Endothelial cell of umbilical vein (primary cell): ENCODE measurements at regions not wholly inside any gene's neighbourhood (a gene's known extent, or its start where the extent isn't known, plus 50 kb on each side); places are given as distances from the start of the nearest gene placed in this dataset.

ENCODE experiments used
- BruUV-seq: library from RNA; stranded (reverse); fragments of 400-500 nt; replicated peaks from 2 replicates; lab custom pipeline; 2021; lab: Mats Ljungman, UMichigan
- CTCF ChIA-PET: fragments of 300-600, 350-600 bp; sonication (Branson Sonifier 250); formaldehyde crosslinking; loops from one replicate; lab custom pipeline; 2021; ENCODE audit warnings: antibody characterized with exemption, inconsistent platforms; lab: Charles Lee
- POLR2A ChIA-PET: fragments of 300-600, 350-600 bp; sonication (Branson Sonifier 250); formaldehyde crosslinking; loops from one replicate; lab custom pipeline; 2021; ENCODE audit warnings: antibody characterized with exemption, inconsistent platforms; lab: Charles Lee
- DNase-seq: peaks from one replicate; pipeline ENCODE4 v3.0.0-alpha.2; 2011; ENCODE audit warnings: low read depth, low spot score
- FAIRE-seq: peaks from 2 replicates; lab custom pipeline; 2011; peaks lifted over from hg19 to GRCh38; lab: Jason Lieb, UNC
- H2AFZ ChIP-seq: 2 replicates; pipeline ENCODE4 v1.6.0; 2012; ENCODE audit warnings: low read depth, low read length, control low read depth, inconsistent platforms
- H3K27ac ChIP-seq: 2 replicates; pipeline ENCODE4 v1.5.1; 2011; ENCODE audit warnings: low read depth, mild to moderate bottlenecking, control low read depth, low read length, moderate library complexity; ENCODE audit not compliant: insufficient read depth
- H3K27me3 ChIP-seq, 2 experiments: 2 replicates each; pipeline versions ENCODE4 v1.6.0 to v1.6.1; 2011; ENCODE audit warnings: low read length in 2 of 2, mixed read lengths in 1 of 2; ENCODE audit not compliant: control insufficient read depth in 2 of 2, insufficient read depth in 2 of 2
- H3K36me3 ChIP-seq, 2 experiments: 2 replicates in 1 of 2; 3 replicates in 1 of 2; pipeline ENCODE4 v1.5.1; 2011; ENCODE audit warnings: low read length in 2 of 2, mild to moderate bottlenecking in 1 of 2, moderate library complexity in 1 of 2; ENCODE audit not compliant: control insufficient read depth in 2 of 2, insufficient read depth in 2 of 2; ENCODE audit errors: extremely low read depth in 1 of 2
- H3K4me1 ChIP-seq: 3 replicates; pipeline ENCODE4 v1.5.1; 2011; ENCODE audit warnings: mild to moderate bottlenecking, low read length; ENCODE audit not compliant: control insufficient read depth, insufficient read depth; ENCODE audit errors: extremely low read depth
- H3K4me2 ChIP-seq: 2 replicates; pipeline ENCODE4 v1.6.1; 2011; ENCODE audit warnings: low read length, control low read depth, mixed read lengths; ENCODE audit not compliant: insufficient read depth
- H3K4me3 ChIP-seq, 3 experiments: fragments of 200-600 bp in 1 of 3; sonication (generic), shearing (Covaris generic) in 1 of 3; replicated peaks in 1 of 3; 2 replicates each; pipeline ENCODE4 v1.5.1; 2011 to 2016; ENCODE audit warnings: control low read depth in 3 of 3, low read length in 3 of 3, mild to moderate bottlenecking in 2 of 3, inconsistent platforms in 1 of 3, low read depth in 1 of 3, moderate library complexity in 1 of 3; ENCODE audit not compliant: insufficient read depth in 1 of 3
- H3K79me2 ChIP-seq: 2 replicates; pipeline ENCODE4 v1.6.0; 2012; ENCODE audit warnings: low read length, inconsistent platforms; ENCODE audit not compliant: control insufficient read depth, insufficient read depth
- H3K9ac ChIP-seq: replicated peaks from 2 replicates; pipeline ENCODE3; 2011; ENCODE audit warnings: low read length, control low read depth; ENCODE audit not compliant: insufficient read depth; ENCODE audit errors: extremely low read depth
- H3K9me1 ChIP-seq: replicated peaks from 3 replicates; pipeline ENCODE4 v1.6.0; 2011; ENCODE audit warnings: mild to moderate bottlenecking, low read length; ENCODE audit not compliant: control insufficient read depth, insufficient read depth; ENCODE audit errors: extremely low read depth
- H3K9me3 ChIP-seq: replicated peaks from 2 replicates; pipeline ENCODE4 v1.5.1; 2012; ENCODE audit warnings: low read length, inconsistent platforms; ENCODE audit not compliant: control insufficient read depth, insufficient read depth
- H4K20me1 ChIP-seq: replicated peaks from 2 replicates; pipeline ENCODE3; 2011; ENCODE audit warnings: mild to moderate bottlenecking, low read length; ENCODE audit not compliant: control insufficient read depth, insufficient read depth; ENCODE audit errors: extremely low read depth
- CTCF ChIP-seq, 2 donors: IDR thresholded peaks; 1 replicate in 1 of 2; 2 replicates in 1 of 2; pipeline ENCODE4 v1.5.1; 2011; ENCODE audit warnings: low read length in 2 of 2, mild to moderate bottlenecking in 2 of 2, moderate library complexity in 2 of 2, control low read depth in 1 of 2, inconsistent platforms in 1 of 2, low read depth in 1 of 2; ENCODE audit not compliant: insufficient read depth in 1 of 2; ENCODE audit errors: extremely low read depth in 1 of 2
- EZH2 ChIP-seq: IDR thresholded peaks from 2 replicates; pipeline ENCODE4 v1.6.1; 2012; ENCODE audit warnings: borderline replicate concordance, low read depth, mild to moderate bottlenecking, moderate library complexity, low read length, inconsistent platforms; ENCODE audit not compliant: severe bottlenecking
- FOS ChIP-seq: IDR thresholded peaks from 2 replicates; pipeline ENCODE4 v1.6.1; 2011; ENCODE audit warnings: mild to moderate bottlenecking, low read length, moderate library complexity, borderline replicate concordance; ENCODE audit not compliant: insufficient read depth
- GATA2 ChIP-seq: IDR thresholded peaks from 2 replicates; pipeline ENCODE4 v1.7.0; 2011; ENCODE audit warnings: low read depth, mild to moderate bottlenecking, moderate library complexity, mixed read lengths, low read length; ENCODE audit not compliant: insufficient read length, insufficient read depth
- JUN ChIP-seq: IDR thresholded peaks from 2 replicates; pipeline ENCODE4 v1.6.1; 2011; ENCODE audit warnings: borderline replicate concordance, low read depth; ENCODE audit not compliant: insufficient read length, insufficient read depth
- MAX ChIP-seq: IDR thresholded peaks from 2 replicates; pipeline ENCODE4 v1.6.1; 2011; ENCODE audit not compliant: insufficient read depth, insufficient read length
- MYC ChIP-seq: IDR thresholded peaks from one replicate; pipeline ENCODE4 v1.6.1; 2011; ENCODE audit warnings: mild to moderate bottlenecking, low read depth, low read length
- POLR2A ChIP-seq: IDR thresholded peaks from 2 replicates; pipeline ENCODE4 v1.6.1; 2012; ENCODE audit warnings: low read depth, mild to moderate bottlenecking, control low read depth, low read length
- POLR2AphosphoS5 ChIP-seq: IDR thresholded peaks from 2 replicates; pipeline ENCODE4 v1.6.1; 2012; ENCODE audit warnings: low read depth, mild to moderate bottlenecking, control low read depth, low read length, moderate library complexity; ENCODE audit not compliant: insufficient read depth
- dilution Hi-C: fragments of 300-500 bp; cut with MboI; formaldehyde crosslinking; loops from one replicate; pipeline ENCODE4 v1.15.0; 2019; ENCODE audit warnings: low sequenced_read_pairs; ENCODE audit not compliant: extremely low pct_ligation_motif_present
- intact Hi-C: fragments of 100-400 bp; cut with micrococcal nuclease; formaldehyde crosslinking; loops from one replicate; pipeline ENCODE4 v1.10.0; 2022

- Histone ChIP-seq H3K9ac (no peak overlapping the region), H4K20me1 (no peaks in the 10 kb centered on the region), H3K27ac (no peak overlapping the region), H3K4me1 (no peaks in the 10 kb centered on the region), H3K4me2 (no peak overlapping the region), H3K9me3 (no peaks in the 10 kb centered on the region), H3K36me3 (no peaks in the 10 kb centered on the region), H3K4me3 (no peak overlapping the region), H3K9me1 (no peaks in the 10 kb centered on the region), H2AFZ (no peak overlapping the region), H3K27me3 (no peaks in the 10 kb centered on the region), H3K79me2 (no peaks in the 10 kb centered on the region)
- intact Hi-C loops = no loop called here
- dilution Hi-C loops = no loop called here
- FAIRE-seq (no peak), DNase-seq (no peak)
- BruUV-seq = no TSS peak
- ChIA-PET POLR2A (no interaction called here), CTCF (no interaction called here)
- TF ChIP-seq POLR2A = no peak
- TF ChIP-seq MYC = no peak
- TF ChIP-seq JUN = no peak
- no peak for TF ChIP-seq FOS
- TF ChIP-seq MAX = no peak
- no peak for TF ChIP-seq CTCF (IDR thresholded peaks at IDR 0.05; ENCODE audit: extremely low read depth in 1 of 2, insufficient read depth in 1 of 2, low read depth in 1 of 2, low read length in 2 of 2)
- TF ChIP-seq GATA2 = no peak
- TF ChIP-seq EZH2 = no peak
- no peak for TF ChIP-seq POLR2AphosphoS5
These were observed 661.3 kb upstream of the COBL start for GRCh38 chr7:51977913-51978312.
